ENCODE measurements at regions not wholly inside any gene's neighbourhood (a gene's known extent, or its start where the extent isn't known, plus 50 kb on each side); places are given as distances from the start of the nearest gene placed in this dataset.

- H3K27ac Mint-ChIP-seq = no peak overlapping the region
- Histone ChIP-seq H3K79me2 (ENCODE audit: low read depth) (no peaks in the 10 kb centered on the region), H3K9ac (no peak overlapping the region)
Observed at GRCh38 chr12:126860210-126860609, 1406.8 kb upstream of the TMEM132C start.

GRCh38 chr12:126862500-126862899, 1404.5 kb upstream of the TMEM132C start:
- Histone ChIP-seq H3K36me3 (no peaks in the 10 kb centered on the region), H3K9me3 (ENCODE audit: low read depth) (no peaks in the 10 kb centered on the region), H3K4me3 (no peak overlapping the region), H3K9ac (no peak overlapping the region), H2AFZ (replicated peaks) (no peak overlapping the region), H3K27me3 (no peaks in the 10 kb centered on the region), H3K4me2 (no peak overlapping the region), H3K79me2 (ENCODE audit: low read depth) (no peaks in the 10 kb centered on the region), H4K20me1 (ENCODE audit: low read depth) (no peaks in the 10 kb centered on the region), H3K4me1 (no peaks in the 10 kb centered on the region), H3K27ac (no peak overlapping the region), H3F3A (ENCODE audit: low read depth) (no peaks in the 10 kb centered on the region)
- Mint-ChIP-seq H3K27ac (no peak overlapping the region), H3K4me1 (no peaks in the 10 kb centered on the region), H3K4me3 (no peak overlapping the region), H3K36me3 (no peaks in the 10 kb centered on the region), H3K9me3 (peaks cover 1% of the 10 kb centered on the region), H3K27me3 (ENCODE audit: insufficient read depth, low read depth) (peaks cover 2% of the 10 kb centered on the region)
- TF ChIP-seq EZH2phosphoT487 (IDR thresholded peaks at IDR 0.05) = no peak
- no peak for TF ChIP-seq EZH2 (IDR thresholded peaks at IDR 0.05)
- no peak for TF ChIP-seq CTCF (IDR thresholded peaks at IDR 0.05)
- no peak for DNase-seq (ENCODE audit: low spot score)

More at GRCh38 chr12:126860210-126860609, 1406.8 kb upstream of the TMEM132C start:
- Histone ChIP-seq H2AFZ (replicated peaks) (no peak overlapping the region), H3K4me2 (no peak overlapping the region), H3K9me3 (ENCODE audit: low read depth) (no peaks in the 10 kb centered on the region), H3K36me3 (no peaks in the 10 kb centered on the region), H3K27me3 (no peaks in the 10 kb centered on the region), H4K20me1 (ENCODE audit: low read depth) (no peaks in the 10 kb centered on the region), H3K4me3 (no peak overlapping the region), H3F3A (ENCODE audit: low read depth) (no peaks in the 10 kb centered on the region), H3K27ac (no peak overlapping the region), H3K4me1 (no peaks in the 10 kb centered on the region)
- Mint-ChIP-seq H3K4me3 (no peak overlapping the region), H3K9me3 (peaks cover 2% of the 10 kb centered on the region), H3K27me3 (ENCODE audit: insufficient read depth, low read depth) (peaks cover 2% of the 10 kb centered on the region), H3K4me1 (no peaks in the 10 kb centered on the region), H3K36me3 (no peaks in the 10 kb centered on the region)
- no peak for DNase-seq (ENCODE audit: low spot score)
- TF ChIP-seq EZH2 (IDR thresholded peaks at IDR 0.05) (no peak), EZH2phosphoT487 (IDR thresholded peaks at IDR 0.05) (no peak), CTCF (IDR thresholded peaks at IDR 0.05) (no peak)

- H3K9ac ChIP-seq = no peak overlapping the region
- no peaks in the 10 kb centered on the region for H3K36me3 Mint-ChIP-seq
Observed at GRCh38 chr12:126869644-126870043, 1397.3 kb upstream of the TMEM132C start.

More at GRCh38 chr12:126869644-126870043, 1397.3 kb upstream of the TMEM132C start:
- H3K9me3 ChIP-seq (ENCODE audit: low read depth) = no peaks in the 10 kb centered on the region
- no peaks in the 10 kb centered on the region for H3K36me3 ChIP-seq
- H3K4me3 ChIP-seq = no peak overlapping the region
- no peaks in the 10 kb centered on the region for H4K20me1 ChIP-seq (ENCODE audit: low read depth)
- no peaks in the 10 kb centered on the region for H3K9me3 Mint-ChIP-seq
- H3K4me3 Mint-ChIP-seq = no peak overlapping the region
- H3K79me2 ChIP-seq (ENCODE audit: low read depth) = no peaks in the 10 kb centered on the region
- no peaks in the 10 kb centered on the region for H3K4me1 Mint-ChIP-seq
- no peak overlapping the region for H3K27ac Mint-ChIP-seq
- H3F3A ChIP-seq (ENCODE audit: low read depth) = no peaks in the 10 kb centered on the region
- no peaks in the 10 kb centered on the region for H3K4me1 ChIP-seq
- no peak overlapping the region for H2AFZ ChIP-seq (replicated peaks)
- peaks cover 6% of the 10 kb centered on the region for H3K27me3 Mint-ChIP-seq (ENCODE audit: insufficient read depth, low read depth)
- no peaks in the 10 kb centered on the region for H3K27me3 ChIP-seq
- H3K4me2 ChIP-seq = no peak overlapping the region
- no peak overlapping the region for H3K27ac ChIP-seq
- TF ChIP-seq EZH2 (IDR thresholded peaks at IDR 0.05) = no peak
- no peak for TF ChIP-seq CTCF (IDR thresholded peaks at IDR 0.05)
- TF ChIP-seq EZH2phosphoT487 (IDR thresholded peaks at IDR 0.05) = no peak
- no peak for DNase-seq (ENCODE audit: low spot score)
